ENCODE measurements at regions not wholly inside any gene's neighbourhood (a gene's known extent, or its start where the extent isn't known, plus 50 kb on each side); places are given as distances from the start of the nearest gene placed in this dataset.

DNA sequence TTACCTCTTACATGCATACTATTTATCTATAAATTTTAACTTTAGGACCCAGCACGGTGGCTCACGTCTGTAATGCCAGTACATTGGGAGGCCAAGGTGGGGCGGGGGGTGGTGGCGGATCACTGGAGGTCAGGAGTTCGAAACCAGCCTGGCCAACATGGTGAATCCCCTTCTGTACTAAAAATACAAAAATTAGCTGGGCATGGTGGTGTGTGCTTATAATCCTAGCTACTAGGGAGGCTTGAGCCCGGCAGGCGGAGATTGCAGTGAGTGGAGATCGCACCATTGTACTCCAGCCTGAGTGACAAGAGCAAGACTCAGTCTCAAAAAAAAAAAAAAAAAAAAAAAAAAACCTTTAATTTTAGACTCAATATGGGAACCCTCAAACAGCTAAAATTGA lies 1582.6 kb upstream of the NUDT12 start:
- TF ChIP-seq POLR2A (IDR thresholded peaks at IDR 0.05) = no peak
- TF ChIP-seq, protein P1, sequence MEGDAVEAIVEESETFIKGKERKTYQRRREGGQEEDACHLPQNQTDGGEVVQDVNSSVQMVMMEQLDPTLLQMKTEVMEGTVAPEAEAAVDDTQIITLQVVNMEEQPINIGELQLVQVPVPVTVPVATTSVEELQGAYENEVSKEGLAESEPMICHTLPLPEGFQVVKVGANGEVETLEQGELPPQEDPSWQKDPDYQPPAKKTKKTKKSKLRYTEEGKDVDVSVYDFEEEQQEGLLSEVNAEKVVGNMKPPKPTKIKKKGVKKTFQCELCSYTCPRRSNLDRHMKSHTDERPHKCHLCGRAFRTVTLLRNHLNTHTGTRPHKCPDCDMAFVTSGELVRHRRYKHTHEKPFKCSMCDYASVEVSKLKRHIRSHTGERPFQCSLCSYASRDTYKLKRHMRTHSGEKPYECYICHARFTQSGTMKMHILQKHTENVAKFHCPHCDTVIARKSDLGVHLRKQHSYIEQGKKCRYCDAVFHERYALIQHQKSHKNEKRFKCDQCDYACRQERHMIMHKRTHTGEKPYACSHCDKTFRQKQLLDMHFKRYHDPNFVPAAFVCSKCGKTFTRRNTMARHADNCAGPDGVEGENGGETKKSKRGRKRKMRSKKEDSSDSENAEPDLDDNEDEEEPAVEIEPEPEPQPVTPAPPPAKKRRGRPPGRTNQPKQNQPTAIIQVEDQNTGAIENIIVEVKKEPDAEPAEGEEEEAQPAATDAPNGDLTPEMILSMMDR (IDR thresholded peaks at IDR 0.05) = no peak

Measured in right lobe of liver (tissue), 4 donors.